Ovary (tissue), 3 donors: ENCODE measurements at regions not wholly inside any gene's neighbourhood (a gene's known extent, or its start where the extent isn't known, plus 50 kb on each side); places are given as distances from the start of the nearest gene placed in this dataset.

Experiments used
- CTCF ChIP-seq, 3 donors: fragments of 450-650 bp in 2 of 3; fragments of 200-600 bp in 1 of 3; IDR thresholded peaks; one replicate each; pipeline versions ENCODE4 v1.5.1 to v1.8.0; 2016 to 2022; ENCODE audit warnings: antibody characterized with exemption in 3 of 3, mild to moderate bottlenecking in 1 of 3
- EP300 ChIP-seq: sonication (generic); formaldehyde crosslinking; IDR thresholded peaks from one replicate; pipeline ENCODE4 v1.6.1; 2017; ENCODE audit warnings: antibody characterized with exemption
- POLR2A ChIP-seq: fragments of 450-650 bp; IDR thresholded peaks from one replicate; pipeline ENCODE4 v1.6.1; 2017; ENCODE audit warnings: antibody characterized with exemption, mild to moderate bottlenecking, moderate library complexity
- donor health status: DM: no; HTN: no; CAD: no.

- TF ChIP-seq CTCF (IDR thresholded peaks at IDR 0.05) (no peak), POLR2A (no peak), EP300 (no peak)
These were observed 592.5 kb downstream of the NPHP4 start for GRCh38 chr1:5399771-5400170.
